ENCODE measurements at regions not wholly inside any gene's neighbourhood (a gene's known extent, or its start where the extent isn't known, plus 50 kb on each side); places are given as distances from the start of the nearest gene placed in this dataset.

GRCh38 chr5:29040404-29040803, 2002.0 kb upstream of the CDH9 start:
- Histone ChIP-seq H3K4me3 (no peak overlapping the region), H3K9me3 (no peaks in the 10 kb centered on the region), H3K36me3 (no peaks in the 10 kb centered on the region), H3K4me1 (no peaks in the 10 kb centered on the region), H3K27ac (no peak overlapping the region), H3K27me3 (no peaks in the 10 kb centered on the region)
- in situ Hi-C loops (cut with MboI; ENCODE audit: low pct_ligation_motif_present in 1 of 4, low pct_unique_long_range_greater_than_20kb in 1 of 4, low sequenced_read_pairs in 3 of 4) (no loop called here), intact Hi-C loops (cut with DNase I; ENCODE audit: low total_unique reads) (no loop called here)
- TF ChIP-seq POLR2AphosphoS5 (IDR thresholded peaks at IDR 0.05) (no peak), CTCF (IDR thresholded peaks at IDR 0.05) (no peak), EP300 (IDR thresholded peaks at IDR 0.05; ENCODE audit: low read depth) (no peak), POLR2A (IDR thresholded peaks at IDR 0.05) (no peak)
- no peak for DNase-seq
- WGBS, 2 donors (ENCODE audit: low coverage in 1 of 2), result 86 to 100% methylated on average over 1 of the region's 1 CpG

DNA sequence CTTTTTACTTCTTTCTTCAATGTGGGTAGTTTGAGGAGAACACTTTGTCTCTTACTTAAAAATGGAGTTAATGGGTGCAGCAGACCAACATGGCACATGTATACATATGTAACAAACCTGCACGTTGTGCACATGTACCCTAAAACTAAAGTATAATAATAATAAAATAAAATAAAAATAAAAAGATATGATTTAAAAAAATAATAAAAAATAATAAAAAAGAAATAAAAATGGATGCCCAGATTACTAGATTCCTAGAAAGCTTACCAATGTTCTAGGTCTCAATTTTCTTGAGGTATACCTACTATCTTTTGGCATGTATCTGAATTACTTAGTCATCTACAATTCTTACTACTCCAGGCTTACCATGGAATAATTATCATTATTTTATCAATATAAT, 2001.6 kb upstream of the CDH9 start:
- Histone ChIP-seq H3K4me3 (no peak overlapping the region), H3K4me1 (no peaks in the 10 kb centered on the region), H3K36me3 (no peaks in the 10 kb centered on the region), H3K27ac (no peak overlapping the region), H3K27me3 (no peaks in the 10 kb centered on the region), H3K9me3 (no peaks in the 10 kb centered on the region)
- WGBS, 2 donors (ENCODE audit: low coverage in 1 of 2), result 50 to 56% methylated on average over 1 of the region's 1 CpG
- DNase-seq, result no peak
- TF ChIP-seq POLR2AphosphoS5 (IDR thresholded peaks at IDR 0.05) (no peak), POLR2A (IDR thresholded peaks at IDR 0.05) (no peak), EP300 (IDR thresholded peaks at IDR 0.05; ENCODE audit: low read depth) (no peak)
- intact Hi-C loops (cut with DNase I; ENCODE audit: low total_unique reads) (no loop called here), in situ Hi-C loops (cut with MboI; ENCODE audit: low pct_ligation_motif_present in 1 of 4, low pct_unique_long_range_greater_than_20kb in 1 of 4, low sequenced_read_pairs in 3 of 4) (no loop called here)

DNA sequence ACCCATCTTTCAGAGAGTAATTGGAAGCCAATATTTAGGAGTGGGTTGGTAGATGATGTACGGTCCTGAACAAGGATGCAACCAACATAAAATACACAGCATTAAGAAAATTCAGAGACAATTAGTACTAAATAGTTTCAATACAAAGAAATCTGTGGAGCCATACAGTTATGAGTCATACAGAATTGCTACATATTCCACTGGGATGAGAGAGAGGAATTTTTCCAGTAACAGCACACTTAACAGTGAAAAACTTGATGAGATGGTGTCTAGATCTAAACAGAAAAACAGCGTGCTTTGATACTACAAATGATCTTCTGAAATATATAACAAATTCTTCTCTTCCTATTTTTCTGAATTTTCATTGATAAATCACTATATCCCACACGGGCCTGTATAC, 1999.3 kb upstream of the CDH9 start:
- no peaks in the 10 kb centered on the region for H3K36me3 ChIP-seq
- 53 to 60% methylated on average over 3 of the region's 3 CpGs for WGBS, 2 donors (ENCODE audit: low coverage in 1 of 2)
- no peaks in the 10 kb centered on the region for H3K27me3 ChIP-seq
- in situ Hi-C loops (cut with MboI; ENCODE audit: low pct_ligation_motif_present in 1 of 4, low pct_unique_long_range_greater_than_20kb in 1 of 4, low sequenced_read_pairs in 3 of 4) (no loop called here), intact Hi-C loops (cut with DNase I; ENCODE audit: low total_unique reads) (no loop called here)
- H3K4me1 ChIP-seq, result no peaks in the 10 kb centered on the region
- no peak for TF ChIP-seq POLR2AphosphoS5 (IDR thresholded peaks at IDR 0.05)
- no peak for DNase-seq
- H3K9me3 ChIP-seq, result peaks cover 0 to 4% of the 10 kb centered on the region in 2 donors
- H3K4me3 ChIP-seq, result no peak overlapping the region
- H3K27ac ChIP-seq, result no peak overlapping the region

GRCh38 chr5:29024052-29024451, 1985.7 kb upstream of the CDH9 start:
- in situ Hi-C loops (cut with MboI; ENCODE audit: low pct_ligation_motif_present in 1 of 4, low pct_unique_long_range_greater_than_20kb in 1 of 4, low sequenced_read_pairs in 3 of 4) (no loop called here), intact Hi-C loops (cut with DNase I; ENCODE audit: low total_unique reads) (no loop called here)
- Histone ChIP-seq H3K27me3 (no peaks in the 10 kb centered on the region), H3K27ac (no peak overlapping the region), H3K36me3 (no peaks in the 10 kb centered on the region), H3K4me3 (no peak overlapping the region), H3K9me3 (peaks cover 0 to 7% of the 10 kb centered on the region in 2 donors), H3K4me1 (no peaks in the 10 kb centered on the region)
- no peak for DNase-seq
- 90 to 92% methylated on average over 4 of the region's 4 CpGs for WGBS, 2 donors (ENCODE audit: low coverage in 1 of 2)
- TF ChIP-seq EP300 (IDR thresholded peaks at IDR 0.05; ENCODE audit: low read depth) (no peak), POLR2AphosphoS5 (IDR thresholded peaks at IDR 0.05) (no peak), POLR2A (IDR thresholded peaks at IDR 0.05) (no peak), CTCF (IDR thresholded peaks at IDR 0.05) (no peak)

DNA sequence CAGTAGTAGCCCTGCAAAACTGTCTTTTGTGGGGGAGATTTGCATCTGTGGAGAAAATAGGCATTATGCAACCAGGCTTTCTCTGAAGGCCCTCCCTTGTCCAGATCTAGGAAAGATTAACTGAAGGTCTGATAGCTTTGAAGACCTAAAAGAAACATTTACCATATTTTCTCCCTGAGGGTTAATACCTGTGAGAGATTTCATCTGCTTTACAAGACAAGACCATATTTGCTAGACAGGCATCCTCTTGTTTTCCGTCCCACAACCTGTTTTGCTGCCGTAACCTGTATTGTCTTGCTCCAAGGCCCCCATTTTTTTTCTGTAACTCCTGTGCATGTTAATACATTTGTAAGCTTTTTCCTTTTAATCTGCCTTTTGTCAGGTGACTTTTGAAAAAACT, 1985.2 kb upstream of the CDH9 start:
- Histone ChIP-seq H3K4me3 (no peak overlapping the region), H3K36me3 (no peaks in the 10 kb centered on the region), H3K27me3 (no peaks in the 10 kb centered on the region), H3K9me3 (peaks cover 0 to 7% of the 10 kb centered on the region in 2 donors), H3K27ac (no peak overlapping the region), H3K4me1 (no peaks in the 10 kb centered on the region)
- in situ Hi-C loops (cut with MboI; ENCODE audit: low pct_ligation_motif_present in 1 of 4, low pct_unique_long_range_greater_than_20kb in 1 of 4, low sequenced_read_pairs in 3 of 4), result no loop called here
- no peak for DNase-seq
- intact Hi-C loops (cut with DNase I; ENCODE audit: low total_unique reads), result no loop called here
- no peak for TF ChIP-seq POLR2A (IDR thresholded peaks at IDR 0.05)
- TF ChIP-seq POLR2AphosphoS5 (IDR thresholded peaks at IDR 0.05), result no peak
- TF ChIP-seq EP300 (IDR thresholded peaks at IDR 0.05; ENCODE audit: low read depth), result no peak
- no peak for TF ChIP-seq CTCF (IDR thresholded peaks at IDR 0.05)
- WGBS, 2 donors (ENCODE audit: low coverage in 1 of 2), result 45 to 100% methylated on average over 1 to 2 of the region's 2 CpGs
